GM12864 (cell line): ENCODE measurements at regions not wholly inside any gene's neighbourhood (a gene's known extent, or its start where the extent isn't known, plus 50 kb on each side); places are given as distances from the start of the nearest gene placed in this dataset.

Experiments
- DNase-seq: peaks from one replicate; pipeline ENCODE4 v3.0.0-alpha.2; 2011; ENCODE audit warnings: low read depth
- H3K4me3 ChIP-seq: 2 replicates; pipeline ENCODE4 v1.5.1; 2011; ENCODE audit warnings: mild to moderate bottlenecking, low read depth, low read length, control low read depth
- CTCF ChIP-seq: IDR thresholded peaks from 2 replicates; pipeline ENCODE4 v1.5.1; 2011; ENCODE audit warnings: low read depth, mild to moderate bottlenecking, moderate library complexity, low read length, control low read depth, inconsistent platforms; ENCODE audit errors: missing control alignments

- TF ChIP-seq CTCF, result no peak
- DNase-seq, result no peak
- H3K4me3 ChIP-seq, result no peak overlapping the region
These were observed 66.4 kb upstream of the GUCY1A1 start for GRCh38 chr4:155600244-155600643.

- no peak for TF ChIP-seq CTCF
- H3K4me3 ChIP-seq, result no peak overlapping the region
- no peak for DNase-seq
These were observed 67.1 kb upstream of the GUCY1A1 start for GRCh38 chr4:155599596-155599995.

- TF ChIP-seq CTCF, result no peak
- no peak for DNase-seq
- H3K4me3 ChIP-seq, result no peak overlapping the region
These were observed 67.6 kb upstream of the GUCY1A1 start for GRCh38 chr4:155599085-155599484.

GRCh38 chr4:155597933-155598451 lies 68.7 kb upstream of the GUCY1A1 start:
- no peak for DNase-seq
- H3K4me3 ChIP-seq, result no peak overlapping the region

GRCh38 chr4:155597281-155597680 lies 69.4 kb upstream of the GUCY1A1 start:
- DNase-seq, result no peak
- H3K4me3 ChIP-seq, result no peak overlapping the region
- no peak for TF ChIP-seq CTCF

More at GRCh38 chr4:155597933-155598451, 68.7 kb upstream of the GUCY1A1 start:
- no peak for TF ChIP-seq CTCF

- DNase-seq, result no peak
- H3K4me3 ChIP-seq, result no peak overlapping the region
- no peak for TF ChIP-seq CTCF
These were observed 72.9 kb upstream of the GUCY1A1 start for GRCh38 chr4:155593793-155594192.

GRCh38 chr4:155592938-155593297 lies 73.7 kb upstream of the GUCY1A1 start:
- no peak for DNase-seq
- no peak overlapping the region for H3K4me3 ChIP-seq
- TF ChIP-seq CTCF, result no peak
